Hippocampal formation (tissue), 2 donors: ENCODE measurements at regions not wholly inside any gene's neighbourhood (a gene's known extent, or its start where the extent isn't known, plus 50 kb on each side); places are given as distances from the start of the nearest gene placed in this dataset.

ENCODE experiments used
- DNase-seq, 2 donors: peaks; one replicate each; lab custom pipeline; 2025; lab: John Stamatoyannopoulos, UW

GRCh38 chr4:23333946-23334878 is 555.6 kb downstream of the PPARGC1A start:
- DNase-seq: no peak

GRCh38 chr4:23333556-23333945 is 556.3 kb downstream of the PPARGC1A start:
- DNase-seq: no peak

- no peak for DNase-seq
Measured at GRCh38 chr4:23332313-23332712, 557.5 kb downstream of the PPARGC1A start.

GRCh38 chr4:23327120-23327519 is 562.7 kb downstream of the PPARGC1A start:
- DNase-seq: no peak

GRCh38 chr4:23324021-23324690 is 565.7 kb downstream of the PPARGC1A start:
- DNase-seq: no peak

- no peak for DNase-seq
Measured at GRCh38 chr4:23323436-23323835, 566.4 kb downstream of the PPARGC1A start.

- DNase-seq: no peak
Measured at GRCh38 chr4:23322732-23323131, 567.1 kb downstream of the PPARGC1A start.

GRCh38 chr4:23320931-23321587 is 568.8 kb downstream of the PPARGC1A start:
- DNase-seq: no peak

GRCh38 chr4:23312686-23313085 is 577.2 kb downstream of the PPARGC1A start:
- DNase-seq: no peak

- DNase-seq: no peak
Measured at GRCh38 chr4:23311983-23312382, 577.9 kb downstream of the PPARGC1A start.

- DNase-seq: no peak
Measured at GRCh38 chr4:23305026-23305425, 584.8 kb downstream of the PPARGC1A start.

GRCh38 chr4:23298371-23298770 is 591.5 kb downstream of the PPARGC1A start:
- no peak for DNase-seq

GRCh38 chr4:23297327-23297726 is 592.5 kb downstream of the PPARGC1A start:
- no peak for DNase-seq

- DNase-seq: no peak
Measured at GRCh38 chr4:23291139-23291538, 598.4 kb downstream of the GBA3 start.

GRCh38 chr4:23290656-23291055 is 597.9 kb downstream of the GBA3 start:
- no peak for DNase-seq

- no peak for DNase-seq
Measured at GRCh38 chr4:23279377-23279986, 586.7 kb downstream of the GBA3 start.

GRCh38 chr4:23278845-23279244 is 586.1 kb downstream of the GBA3 start:
- DNase-seq: no peak

GRCh38 chr4:23276076-23276475 is 583.3 kb downstream of the GBA3 start:
- no peak for DNase-seq

- no peak for DNase-seq
Measured at GRCh38 chr4:23269566-23269965, 576.8 kb downstream of the GBA3 start.

- no peak for DNase-seq
Measured at GRCh38 chr4:23268072-23268771, 575.5 kb downstream of the GBA3 start.

GRCh38 chr4:23266401-23266800 is 573.7 kb downstream of the GBA3 start:
- DNase-seq: no peak

- no peak for DNase-seq
Measured at GRCh38 chr4:23260511-23260910, 567.8 kb downstream of the GBA3 start.
